HepG2 (cell line): ENCODE measurements at regions not wholly inside any gene's neighbourhood (a gene's known extent, or its start where the extent isn't known, plus 50 kb on each side); places are given as distances from the start of the nearest gene placed in this dataset.

ENCODE experiments used
- ATAC-seq: fragments of 200-7000 bp; cut with Tn5 transposase; 3 replicates; pipeline ENCODE4 v1.9.1; 2020; ENCODE audit warnings: mild to moderate bottlenecking, moderate library complexity
- BruUV-seq: library from RNA; stranded (reverse); fragments of 400-500 nt; replicated peaks from 2 replicates; lab custom pipeline; 2021; lab: Mats Ljungman, UMichigan
- CTCF ChIA-PET: fragments of 300-600 bp; formaldehyde crosslinking; extraction: SDS; loops from one replicate; lab custom pipeline; 2021; ENCODE audit warnings: low total read pairs, inconsistent platforms, low intra/inter-chr PET ratio; lab: Yijun Ruan, JAX
- POLR2A ChIA-PET: fragments of 350-600 bp; sonication (Branson Sonifier 250); formaldehyde crosslinking; loops from one replicate; lab custom pipeline; 2020; ENCODE audit warnings: antibody characterized with exemption, inconsistent platforms; lab: Yijun Ruan, JAX
- DNase-seq: peaks from one replicate; pipeline ENCODE4 v3.0.0-alpha.2; 2015; ENCODE audit warnings: low spot score
- FAIRE-seq: peaks from 3 replicates; lab custom pipeline; 2011; peaks lifted over from hg19 to GRCh38; lab: Jason Lieb, UNC
- H2AFZ ChIP-seq: one replicate; pipeline ENCODE4 v1.6.1; 2011; ENCODE audit warnings: low read length, inconsistent platforms
- H3K27ac ChIP-seq: fragments of 300-600 bp; 3 replicates; pipeline ENCODE4 v1.8.0; 2011; ENCODE audit warnings: mixed run types, mild to moderate bottlenecking, mixed read lengths, low read length, inconsistent platforms; ENCODE audit not compliant: insufficient read depth; ENCODE audit errors: extremely low read length
- H3K27me3 ChIP-seq, 2 experiments: fragments of 200-600 bp in 1 of 2; 2 replicates in 1 of 2; 3 replicates in 1 of 2; pipeline versions ENCODE4 v1.6.0 to v1.8.0; 2011; ENCODE audit warnings: low read length in 2 of 2, mild to moderate bottlenecking in 2 of 2, moderate library complexity in 2 of 2, inconsistent platforms in 1 of 2; ENCODE audit not compliant: insufficient read depth in 2 of 2, control insufficient read depth in 1 of 2
- H3K36me3 ChIP-seq, 2 experiments: fragments of 200-600 bp in 1 of 2; replicated peaks in 1 of 2; 2 replicates in 1 of 2; 3 replicates in 1 of 2; pipeline versions ENCODE4 v1.5.1 to v1.8.0; 2011; ENCODE audit warnings: low read length in 2 of 2, inconsistent platforms in 1 of 2; ENCODE audit not compliant: insufficient read depth in 2 of 2, control insufficient read depth in 1 of 2
- H3K4me1 ChIP-seq: 2 replicates; pipeline ENCODE4 v1.5.1; 2012; ENCODE audit warnings: low read length, inconsistent platforms; ENCODE audit not compliant: insufficient read depth
- H3K4me2 ChIP-seq: 2 replicates; pipeline ENCODE4 v1.6.0; 2011; ENCODE audit warnings: low read depth, low read length, inconsistent platforms
- H3K4me3 ChIP-seq, 3 experiments: fragments of 200-600 bp in 1 of 3; sonication (generic), shearing (Covaris generic) in 1 of 3; replicated peaks in 1 of 3; 2 replicates each; pipeline ENCODE4 v1.5.1; 2011 to 2016; ENCODE audit warnings: low read length in 3 of 3, inconsistent platforms in 2 of 3, low read depth in 2 of 3, mild to moderate bottlenecking in 2 of 3, control low read depth in 1 of 3, mixed read lengths in 1 of 3; ENCODE audit not compliant: insufficient read depth in 1 of 3
- H3K79me2 ChIP-seq: one replicate; pipeline ENCODE4 v1.6.1; 2011; ENCODE audit warnings: low read length, inconsistent platforms; ENCODE audit not compliant: insufficient read depth
- H3K9ac ChIP-seq: 2 replicates; pipeline ENCODE4 v1.6.0; 2011; ENCODE audit warnings: mild to moderate bottlenecking, low read depth, low read length, inconsistent platforms; ENCODE audit not compliant: insufficient read depth
- H3K9me3 ChIP-seq: 2 replicates; pipeline ENCODE4 v1.5.1; 2012; ENCODE audit warnings: mild to moderate bottlenecking, low read length
- H4K20me1 ChIP-seq: 2 replicates; pipeline ENCODE4 v1.6.0; 2011; ENCODE audit warnings: inconsistent platforms, mild to moderate bottlenecking, low read length, moderate library complexity; ENCODE audit not compliant: insufficient read depth
- CEBPG ChIP-seq: IDR thresholded peaks from 2 replicates; pipeline ENCODE4 v1.6.1; 2016
- IKZF1 ChIP-seq: fragments of 450-650 bp; IDR thresholded peaks from 2 replicates; pipeline ENCODE4 v1.7.1; 2016
- RAD21 ChIP-seq: fragments of 450-650 bp; formaldehyde crosslinking; IDR thresholded peaks from 2 replicates; pipeline ENCODE4 v1.5.0; 2020; ENCODE audit warnings: mild to moderate bottlenecking
- SUZ12 ChIP-seq: fragments of 150-350 bp; IDR thresholded peaks from 2 replicates; pipeline ENCODE4 v1.6.1; 2014; ENCODE audit warnings: low read depth, low read length
- TFAP4 ChIP-seq: sonication (generic); IDR thresholded peaks from 2 replicates; pipeline ENCODE4 v1.6.1; 2016; ENCODE audit warnings: low read depth, borderline replicate concordance
- TFDP2 ChIP-seq: sonication (generic); formaldehyde crosslinking; IDR thresholded peaks from 2 replicates; pipeline ENCODE4 v1.4.0; 2020; ENCODE audit warnings: missing genetic modification reagents
- ZEB1 ChIP-seq: IDR thresholded peaks from 2 replicates; pipeline ENCODE4 v1.6.1; 2012; ENCODE audit warnings: mild to moderate bottlenecking, low read depth, inconsistent platforms; ENCODE audit not compliant: insufficient replicate concordance
- ZFP90 ChIP-seq: sonication (generic); formaldehyde crosslinking; IDR thresholded peaks from 2 replicates; pipeline ENCODE4 v1.8.0; 2022; ENCODE audit warnings: missing genetic modification reagents, mild to moderate bottlenecking, inconsistent platforms, borderline replicate concordance
- ZFYVE20 ChIP-seq: sonication (generic); formaldehyde crosslinking; IDR thresholded peaks from 2 replicates; pipeline ENCODE4 v1.8.0; 2023; ENCODE audit warnings: low read depth, mild to moderate bottlenecking, moderate library complexity, missing genetic modification reagents, borderline replicate concordance
- ZNF260 ChIP-seq: sonication (generic); formaldehyde crosslinking; IDR thresholded peaks from 2 replicates; pipeline ENCODE4 v1.4.0; 2020; ENCODE audit warnings: missing genetic modification reagents, low read depth, mild to moderate bottlenecking, borderline replicate concordance
- ZNF275 ChIP-seq: sonication (generic); formaldehyde crosslinking; IDR thresholded peaks from 2 replicates; pipeline ENCODE4 v1.8.0; 2022; ENCODE audit warnings: missing genetic modification reagents, mild to moderate bottlenecking, inconsistent platforms, borderline replicate concordance
- ZNF280B ChIP-seq: sonication (generic); formaldehyde crosslinking; IDR thresholded peaks from 2 replicates; pipeline ENCODE4 v1.5.0; 2020; ENCODE audit warnings: missing genetic modification reagents, mild to moderate bottlenecking, borderline replicate concordance
- ZNF30 ChIP-seq: sonication (generic); formaldehyde crosslinking; IDR thresholded peaks from 2 replicates; pipeline ENCODE4 v1.5.0; 2020; ENCODE audit warnings: mild to moderate bottlenecking, missing genetic modification reagents
- ZNF335 ChIP-seq: sonication (generic); formaldehyde crosslinking; IDR thresholded peaks from 2 replicates; pipeline ENCODE4 v1.4.0; 2020; ENCODE audit warnings: missing genetic modification reagents
- ZNF674 ChIP-seq: sonication (generic); formaldehyde crosslinking; IDR thresholded peaks from 2 replicates; pipeline ENCODE4 v1.5.0; 2020; ENCODE audit warnings: low read depth, mild to moderate bottlenecking, missing genetic modification reagents
- WGBS: methylation state at CpG from one replicate; pipeline ENCODE4 v1.1.6; 2017; ENCODE audit warnings: low lambda C conversion rate; 5-methylcytosine and 5-hydroxymethylcytosine counted together
- in situ Hi-C: cut with HindIII; loops from 2 replicates; pipeline ENCODE4 v1.10.0; 2017; ENCODE audit warnings: low pct_unique_long_range_greater_than_20kb; ENCODE audit not compliant: extremely low pct_ligation_motif_present
- intact Hi-C: fragments of 100-400 bp; cut with micrococcal nuclease; formaldehyde crosslinking; loops from one replicate; pipeline ENCODE4 v1.10.0; 2022; ENCODE audit not compliant: unreplicated experiment

- TF ChIP-seq SUZ12, result no peak
Measured at GRCh38 chrY:14351590-14351989, 172.7 kb upstream of the NLGN4Y start (continued).

- Histone ChIP-seq H3K27me3 (no peaks in the 10 kb centered on the region), H3K79me2 (no peaks in the 10 kb centered on the region), H3K4me1 (no peaks in the 10 kb centered on the region), H3K9me3 (no peaks in the 10 kb centered on the region), H3K27ac (no peak overlapping the region), H3K4me3 (no peak overlapping the region), H4K20me1 (no peaks in the 10 kb centered on the region), H2AFZ (no peak overlapping the region), H3K36me3 (no peaks in the 10 kb centered on the region), H3K9ac (no peak overlapping the region), H3K4me2 (no peak overlapping the region)
- ChIA-PET CTCF (no interaction called here), POLR2A (no interaction called here)
- 5% methylated on average over 2 of the region's 2 CpGs for WGBS
- in situ Hi-C loops, result no loop called here
- ATAC-seq (no peak), FAIRE-seq (no peak), DNase-seq (no peak)
- no TSS peak for BruUV-seq
- intact Hi-C loops, result no loop called here
- TF ChIP-seq ZNF260 (CRISPR knock-in tag) (no peak), TFAP4 (no peak), ZNF280B (CRISPR knock-in tag) (no peak), TFDP2 (CRISPR knock-in tag) (no peak), ZNF275 (CRISPR knock-in tag) (no peak), RAD21 (CRISPR knock-in tag) (no peak), ZFYVE20 (CRISPR knock-in tag) (no peak), CEBPG (CRISPR knock-in tag) (no peak), ZFP90 (no peak), IKZF1 (no peak), ZEB1 (no peak), ZNF335 (no peak), ZNF30 (CRISPR knock-in tag) (no peak), ZNF674 (CRISPR knock-in tag) (no peak)
Measured at GRCh38 chrY:14356154-14356553, 168.2 kb upstream of the NLGN4Y start.
